Adrenal gland (tissue), 5 donors: ENCODE measurements at regions not wholly inside any gene's neighbourhood (a gene's known extent, or its start where the extent isn't known, plus 50 kb on each side); places are given as distances from the start of the nearest gene placed in this dataset.

Experiments used
- CTCF ChIP-seq, 6 experiments: fragments of 450-650 bp in 4 of 6; fragments of 200-600 bp in 2 of 6; sonication (generic) in 1 of 6; IDR thresholded peaks; 1 replicate in 5 of 6; 2 replicates in 1 of 6; pipeline versions ENCODE4 v1.5.1 to v1.8.0; 2016 to 2021; ENCODE audit warnings: antibody characterized with exemption in 6 of 6, mild to moderate bottlenecking in 2 of 6, moderate library complexity in 1 of 6
- POLR2A ChIP-seq, 2 donors: fragments of 450-650 bp; IDR thresholded peaks; one replicate each; pipeline ENCODE4 v1.6.1; 2017; ENCODE audit warnings: antibody characterized with exemption in 2 of 2, mild to moderate bottlenecking in 2 of 2, moderate library complexity in 1 of 2
- donor health status: DM: no; HTN: no; CAD: no.

DNA sequence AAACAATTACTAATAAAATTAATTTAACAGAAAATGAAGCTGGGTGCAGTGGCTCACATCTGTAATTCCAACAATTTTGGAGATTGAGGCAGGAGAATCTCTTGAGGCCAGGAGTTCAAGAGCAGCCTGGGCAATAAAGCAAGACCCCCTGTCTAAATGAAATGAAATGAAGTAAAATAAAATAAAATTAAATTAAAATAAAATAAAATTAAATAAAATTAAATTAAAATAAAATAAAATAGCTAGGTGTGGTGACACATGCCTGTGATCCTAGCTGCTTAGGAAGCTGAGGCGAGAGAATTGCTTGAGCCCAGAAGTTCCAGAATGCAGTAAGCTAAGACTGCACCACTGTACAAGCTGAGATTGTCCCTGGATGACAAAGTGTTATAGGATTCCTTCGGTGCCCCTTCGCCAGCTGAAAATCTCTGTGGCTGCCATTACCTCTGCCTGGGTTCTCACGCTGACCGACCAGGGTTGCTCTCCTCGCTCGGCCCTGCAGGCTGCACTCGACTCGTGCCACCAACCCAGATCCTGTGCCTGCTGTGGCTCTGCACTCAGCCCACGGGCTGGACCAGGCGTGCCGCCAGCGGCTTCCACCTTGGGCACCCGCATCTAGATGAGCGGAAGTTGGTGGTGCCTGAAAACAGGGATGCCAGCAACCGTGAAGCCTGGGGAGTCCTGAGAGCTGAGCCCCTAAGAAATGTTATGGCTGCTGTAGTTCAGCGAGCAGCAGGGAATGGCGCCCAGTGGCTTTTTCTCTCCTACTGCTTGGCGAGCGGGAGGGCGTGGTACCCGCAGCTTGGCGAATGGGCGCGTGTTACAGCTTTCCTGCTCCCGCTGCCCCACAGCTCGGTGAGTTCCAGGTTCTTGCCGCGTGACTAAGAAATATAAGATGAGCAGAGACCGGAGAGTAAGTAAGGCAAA, 539.2 kb upstream of the PCDH9 start:
- TF ChIP-seq CTCF (IDR thresholded peaks at IDR 0.05) (no peak), POLR2A (IDR thresholded peaks at IDR 0.05) (no peak)
